SK-N-SH treated with all-trans-retinoic acid at 6 μM for 48 hours (cell line): ENCODE measurements at regions not wholly inside any gene's neighbourhood (a gene's known extent, or its start where the extent isn't known, plus 50 kb on each side); places are given as distances from the start of the nearest gene placed in this dataset.

Experiments
- ATAC-seq: fragments of 200-7000 bp; cut with Tn5 transposase; 3 replicates; pipeline ENCODE4 v1.9.1; 2020; ENCODE audit warnings: mild to moderate bottlenecking, moderate library complexity
- ARNTL ChIP-seq: fragments of 450-650 bp; formaldehyde crosslinking; IDR thresholded peaks from 2 replicates; pipeline ENCODE4 v1.5.0; 2020; ENCODE audit warnings: low read depth, mild to moderate bottlenecking, moderate library complexity, borderline replicate concordance
- BACH2 ChIP-seq: fragments of 250-450 bp; sonication (Bioruptor Pico); IDR thresholded peaks from 2 replicates; pipeline ENCODE4 v1.9.0; 2021; ENCODE audit warnings: mild to moderate bottlenecking, borderline replicate concordance
- CSDC2 ChIP-seq: fragments of 250-450 bp; sonication (Bioruptor Pico); IDR thresholded peaks from 2 replicates; pipeline ENCODE4 v1.5.0; 2020; ENCODE audit warnings: mild to moderate bottlenecking, moderate library complexity
- CSRNP3 ChIP-seq: fragments of 250-450 bp; sonication (Bioruptor Pico); IDR thresholded peaks from 2 replicates; pipeline ENCODE4 v1.5.1; 2021; ENCODE audit warnings: mild to moderate bottlenecking, moderate library complexity
- ESRRG ChIP-seq: fragments of 250-450 bp; sonication (Bioruptor Pico); IDR thresholded peaks from 2 replicates; pipeline ENCODE4 v1.6.1; 2021; ENCODE audit warnings: mild to moderate bottlenecking
- GLIS3 ChIP-seq: fragments of 250-450 bp; sonication (Bioruptor Pico); IDR thresholded peaks from 2 replicates; pipeline ENCODE4 v1.5.0; 2020; ENCODE audit warnings: mild to moderate bottlenecking, moderate library complexity
- OSR1 ChIP-seq: fragments of 250-450 bp; sonication (Bioruptor Pico); IDR thresholded peaks from 2 replicates; pipeline ENCODE4 v1.8.0; 2022; ENCODE audit warnings: moderate library complexity, mild to moderate bottlenecking, inconsistent platforms
- PATZ1 ChIP-seq: fragments of 250-450 bp; sonication (Bioruptor Pico); IDR thresholded peaks from 2 replicates; pipeline ENCODE4 v1.8.0; 2020; ENCODE audit warnings: mild to moderate bottlenecking, moderate library complexity, borderline replicate concordance
- POU6F1 ChIP-seq: fragments of 250-450 bp; sonication (Bioruptor Pico); IDR thresholded peaks from 2 replicates; pipeline ENCODE4 v1.8.0; 2021; ENCODE audit warnings: low read depth, mild to moderate bottlenecking, moderate library complexity, borderline replicate concordance
- PPARA ChIP-seq: fragments of 250-450 bp; sonication (Bioruptor Pico); IDR thresholded peaks from 2 replicates; pipeline ENCODE4 v1.5.0; 2020; ENCODE audit warnings: mild to moderate bottlenecking, borderline replicate concordance
- RARB ChIP-seq: fragments of 250-450 bp; sonication (Bioruptor Pico); IDR thresholded peaks from 2 replicates; pipeline ENCODE4 v1.8.0; 2021; ENCODE audit warnings: mild to moderate bottlenecking, moderate library complexity
- TOX ChIP-seq: fragments of 250-450 bp; sonication (Bioruptor Pico); IDR thresholded peaks from 2 replicates; pipeline ENCODE4 v1.8.0; 2021; ENCODE audit warnings: mild to moderate bottlenecking, moderate library complexity, borderline replicate concordance
- TSHZ2 ChIP-seq: fragments of 250-450 bp; sonication (Bioruptor Pico); IDR thresholded peaks from 2 replicates; pipeline ENCODE4 v1.5.0; 2020; ENCODE audit warnings: mild to moderate bottlenecking, moderate library complexity
- ZC3H10 ChIP-seq: fragments of 250-450 bp; sonication (Bioruptor Pico); IDR thresholded peaks from 2 replicates; pipeline ENCODE4 v1.5.1; 2021; ENCODE audit warnings: mild to moderate bottlenecking, moderate library complexity
- ZFP30 ChIP-seq: fragments of 450-650 bp; formaldehyde crosslinking; IDR thresholded peaks from 2 replicates; pipeline ENCODE4 v1.5.0; 2022; ENCODE audit warnings: mild to moderate bottlenecking, moderate library complexity
- ZNF565 ChIP-seq: fragments of 450-650 bp; formaldehyde crosslinking; conservative IDR thresholded peaks from 2 replicates; pipeline ENCODE4 v1.5.0; 2020; ENCODE audit warnings: low read depth, mild to moderate bottlenecking, moderate library complexity
- ZNF70 ChIP-seq: fragments of 450-650 bp; formaldehyde crosslinking; IDR thresholded peaks from 2 replicates; pipeline ENCODE4 v1.5.0; 2020; ENCODE audit warnings: mild to moderate bottlenecking, moderate library complexity
- ZNF8 ChIP-seq: fragments of 450-650 bp; formaldehyde crosslinking; IDR thresholded peaks from 2 replicates; pipeline ENCODE4 v1.5.0; 2020; ENCODE audit warnings: mild to moderate bottlenecking, moderate library complexity

- no peak for ATAC-seq
- TF ChIP-seq GLIS3 (no peak), PPARA (no peak), TSHZ2 (CRISPR knock-in tag) (no peak), POU6F1 (CRISPR knock-in tag) (no peak), PATZ1 (CRISPR knock-in tag) (no peak), CSRNP3 (CRISPR knock-in tag) (no peak), BACH2 (no peak), RARB (CRISPR knock-in tag) (no peak)
Measured at GRCh38 chr4:178288462-178288861, 846.2 kb upstream of the AGA start.

- no peak for TF ChIP-seq POU6F1 (CRISPR knock-in tag)
- TF ChIP-seq ZFP30 (CRISPR knock-in tag) = no peak
- no peak for TF ChIP-seq CSDC2 (CRISPR knock-in tag)
- TF ChIP-seq OSR1 = no peak
- no peak for TF ChIP-seq ARNTL (CRISPR knock-in tag)
- no peak for TF ChIP-seq PATZ1 (CRISPR knock-in tag)
- no peak for TF ChIP-seq GLIS3
- no peak for TF ChIP-seq ZC3H10 (CRISPR knock-in tag)
- TF ChIP-seq TOX (CRISPR knock-in tag) = no peak
- no peak for TF ChIP-seq ESRRG (CRISPR knock-in tag)
- TF ChIP-seq BACH2 = no peak
- no peak for TF ChIP-seq PPARA
- TF ChIP-seq ZNF8 (CRISPR knock-in tag) = no peak
- no peak for TF ChIP-seq ZNF565 (CRISPR knock-in tag)
- TF ChIP-seq ZNF70 (CRISPR knock-in tag) = no peak
- no peak for ATAC-seq
Measured at GRCh38 chr4:178293601-178294000, 851.4 kb upstream of the AGA start.

GRCh38 chr4:178296669-178297068 is 854.4 kb upstream of the AGA start:
- TF ChIP-seq PATZ1 (CRISPR knock-in tag) = no peak
- TF ChIP-seq CSDC2 (CRISPR knock-in tag) = no peak
- TF ChIP-seq RARB (CRISPR knock-in tag) = no peak
- TF ChIP-seq, all 23 proteins: peak for 0
- no peak for ATAC-seq
